H1 (cell line): ENCODE measurements at regions not wholly inside any gene's neighbourhood (a gene's known extent, or its start where the extent isn't known, plus 50 kb on each side); places are given as distances from the start of the nearest gene placed in this dataset.

Experiments
- CTCF ChIA-PET: fragments of 300-600 bp; sonication (Branson Sonifier 250); formaldehyde crosslinking; loops from one replicate; lab custom pipeline; 2021; ENCODE audit not compliant: partially characterized antibody; lab: Charles Lee
- POLR2A ChIA-PET: fragments of 300-600 bp; sonication (Branson Sonifier 250); formaldehyde crosslinking; loops from one replicate; lab custom pipeline; 2021; ENCODE audit warnings: inconsistent platforms; ENCODE audit not compliant: partially characterized antibody; lab: Charles Lee
- DNase-seq, 2 experiments: peaks; one replicate each; pipeline versions ENCODE4 v3.0.0 to v3.0.0-alpha.2; 2010 to 2022; ENCODE audit warnings: low spot score in 2 of 2, low read depth in 1 of 2, mixed read lengths in 1 of 2
- FAIRE-seq: peaks from 2 replicates; lab custom pipeline; 2011; peaks lifted over from hg19 to GRCh38; lab: Jason Lieb, UNC
- H2AFZ ChIP-seq: 2 replicates; pipeline ENCODE4 v1.8.1; 2012; ENCODE audit warnings: low read length, inconsistent platforms
- H2AK5ac ChIP-seq: 2 replicates; pipeline ENCODE4 v1.6.1; 2013; ENCODE audit warnings: low read depth, low read length
- H2BK120ac ChIP-seq: replicated peaks from 2 replicates; pipeline ENCODE3; 2013; ENCODE audit warnings: low read depth, low read length, inconsistent platforms
- H2BK12ac ChIP-seq: 2 replicates; pipeline ENCODE4 v1.6.1; 2013; ENCODE audit warnings: low read depth, low read length
- H2BK15ac ChIP-seq: 2 replicates; pipeline ENCODE4 v1.6.1; 2013; ENCODE audit warnings: low read length
- H2BK20ac ChIP-seq: 2 replicates; pipeline ENCODE4 v1.6.1; 2013; ENCODE audit warnings: low read length
- H2BK5ac ChIP-seq: 2 replicates; pipeline ENCODE4 v1.6.1; 2013; ENCODE audit warnings: low read depth, low read length
- H3K14ac ChIP-seq: 2 replicates; pipeline ENCODE4 v1.6.1; 2013; ENCODE audit warnings: inconsistent platforms; ENCODE audit not compliant: insufficient read length
- H3K18ac ChIP-seq: 2 replicates; pipeline ENCODE4 v1.6.1; 2013; ENCODE audit warnings: low read length; ENCODE audit errors: extremely low read depth
- H3K23ac ChIP-seq: 2 replicates; pipeline ENCODE4 v1.6.1; 2013; ENCODE audit warnings: inconsistent platforms; ENCODE audit not compliant: insufficient read length
- H3K23me2 ChIP-seq: 2 replicates; pipeline ENCODE4 v1.6.1; 2013; ENCODE audit warnings: low read depth, low read length
- H3K27ac ChIP-seq: 2 replicates; pipeline ENCODE4 v1.6.1; 2011; ENCODE audit warnings: low read depth, low read length, inconsistent platforms
- H3K27me3 ChIP-seq, 4 experiments: replicated peaks in 1 of 4; 1 replicate in 1 of 4; 2 replicates in 3 of 4; pipeline versions ENCODE4 v1.6.1 to v1.8.1; 2011 to 2013; ENCODE audit warnings: low read length in 3 of 4, mild to moderate bottlenecking in 3 of 4, inconsistent platforms in 2 of 4, mixed read lengths in 2 of 4, moderate library complexity in 1 of 4; ENCODE audit not compliant: control insufficient read depth in 3 of 4, insufficient read depth in 3 of 4; ENCODE audit errors: extremely low read depth in 1 of 4
- H3K36me3 ChIP-seq, 4 experiments: 2 replicates each; pipeline versions ENCODE4 v1.6.1 to v1.8.1; 2011 to 2013; ENCODE audit warnings: mild to moderate bottlenecking in 4 of 4, low read length in 3 of 4, moderate library complexity in 2 of 4, control low read depth in 1 of 4, inconsistent platforms in 1 of 4; ENCODE audit not compliant: insufficient read depth in 4 of 4, control insufficient read depth in 2 of 4
- H3K4ac ChIP-seq: replicated peaks from 2 replicates; pipeline ENCODE3; 2013; ENCODE audit warnings: low read length, low read depth, mixed read lengths, inconsistent platforms; ENCODE audit not compliant: insufficient read length
- H3K4me1 ChIP-seq, 4 experiments: replicated peaks in 1 of 4; 1 replicate in 1 of 4; 2 replicates in 3 of 4; pipeline versions ENCODE4 v1.6.1 to v1.8.1; 2011 to 2013; ENCODE audit warnings: low read length in 3 of 4, inconsistent platforms in 2 of 4, mixed read lengths in 1 of 4; ENCODE audit not compliant: insufficient read depth in 4 of 4, control insufficient read depth in 3 of 4
- H3K4me2 ChIP-seq, 2 experiments: 2 replicates each; pipeline versions ENCODE4 v1.6.1 to v1.8.1; 2011 to 2013; ENCODE audit warnings: low read depth in 2 of 2, low read length in 2 of 2, control low read depth in 1 of 2, inconsistent platforms in 1 of 2, mild to moderate bottlenecking in 1 of 2; ENCODE audit not compliant: insufficient read depth in 1 of 2
- H3K4me3 ChIP-seq, 4 experiments: fragments of 200-600, 300-600 bp in 1 of 4; sonication (generic), shearing (Covaris generic), sonication (Bioruptor Twin) in 1 of 4; 2 replicates each; pipeline versions ENCODE4 v1.5.1 to v1.8.1; 2011 to 2016; ENCODE audit warnings: low read length in 4 of 4, low read depth in 3 of 4, control low read depth in 2 of 4, inconsistent platforms in 2 of 4, mild to moderate bottlenecking in 2 of 4, mixed read lengths in 1 of 4, moderate library complexity in 1 of 4; ENCODE audit not compliant: insufficient read depth in 2 of 4; ENCODE audit errors: extremely low read depth in 1 of 4
- H3K56ac ChIP-seq: replicated peaks from 2 replicates; pipeline ENCODE3; 2013; ENCODE audit warnings: low read depth, mild to moderate bottlenecking, mixed read lengths, low read length, inconsistent platforms; ENCODE audit not compliant: insufficient read length
- H3K79me1 ChIP-seq: 2 replicates; pipeline ENCODE4 v1.6.1; 2013; ENCODE audit warnings: low read depth, low read length, control low read depth
- H3K79me2 ChIP-seq, 2 experiments: 2 replicates each; pipeline versions ENCODE4 v1.6.1 to v1.8.1; 2012 to 2013; ENCODE audit warnings: low read length in 2 of 2, mild to moderate bottlenecking in 2 of 2, inconsistent platforms in 1 of 2; ENCODE audit not compliant: insufficient read depth in 2 of 2, control insufficient read depth in 1 of 2
- H3K9ac ChIP-seq, 4 experiments: replicated peaks in 1 of 4; 1 replicate in 1 of 4; 2 replicates in 3 of 4; pipeline versions ENCODE4 v1.6.1 to v1.8.1; 2011 to 2013; ENCODE audit warnings: low read depth in 3 of 4, low read length in 3 of 4, control low read depth in 2 of 4, mild to moderate bottlenecking in 2 of 4, moderate library complexity in 2 of 4, inconsistent platforms in 1 of 4; ENCODE audit errors: extremely low read depth in 1 of 4
- H3K9me3 ChIP-seq, 2 experiments: 2 replicates each; pipeline versions ENCODE4 v1.6.1 to v1.8.1; 2012 to 2013; ENCODE audit warnings: mild to moderate bottlenecking in 2 of 2, moderate library complexity in 2 of 2, control low read depth in 1 of 2, inconsistent platforms in 1 of 2, low read depth in 1 of 2, low read length in 1 of 2, mixed read lengths in 1 of 2; ENCODE audit not compliant: insufficient read depth in 2 of 2
- H4K20me1 ChIP-seq, 2 experiments: replicated peaks in 1 of 2; 2 replicates each; pipeline versions ENCODE3 to v1.8.1; 2011 to 2013; ENCODE audit warnings: inconsistent platforms in 2 of 2, low read length in 2 of 2, mild to moderate bottlenecking in 1 of 2; ENCODE audit not compliant: insufficient read depth in 2 of 2, control insufficient read depth in 1 of 2
- H4K5ac ChIP-seq: 2 replicates; pipeline ENCODE4 v1.6.1; 2013; ENCODE audit warnings: low read length, low read depth, mixed read lengths, inconsistent platforms; ENCODE audit not compliant: insufficient read length
- H4K8ac ChIP-seq: 2 replicates; pipeline ENCODE4 v1.8.0; 2013; ENCODE audit warnings: mild to moderate bottlenecking, moderate library complexity, low read length, inconsistent platforms; ENCODE audit not compliant: insufficient read depth; ENCODE audit errors: extremely low read depth
- H4K91ac ChIP-seq: replicated peaks from 2 replicates; pipeline ENCODE3; 2013; ENCODE audit warnings: low read length, mixed read lengths, inconsistent platforms; ENCODE audit not compliant: insufficient read length
- CTBP2 ChIP-seq: IDR thresholded peaks from 2 replicates; pipeline ENCODE4 v1.7.0; 2011; ENCODE audit warnings: borderline replicate concordance, mild to moderate bottlenecking, moderate library complexity, mixed read lengths, low read length; ENCODE audit not compliant: insufficient read depth, insufficient read length
- FOSL1 ChIP-seq: IDR thresholded peaks from 2 replicates; pipeline ENCODE4 v1.6.1; 2011; ENCODE audit warnings: mild to moderate bottlenecking, low read depth, low read length, moderate library complexity; ENCODE audit not compliant: insufficient read depth
- HDAC6 ChIP-seq: IDR thresholded peaks from one replicate; pipeline ENCODE4 v1.7.1; 2012; ENCODE audit warnings: low read depth, mild to moderate bottlenecking, inconsistent platforms, low read length, moderate library complexity
- KDM5A ChIP-seq: fragments of 200-600 bp; IDR thresholded peaks from 2 replicates; pipeline ENCODE4 v1.7.1; 2012; ENCODE audit warnings: mild to moderate bottlenecking, low read length, inconsistent platforms, mixed read lengths
- MAX ChIP-seq: IDR thresholded peaks from 2 replicates; pipeline ENCODE4 v1.6.1; 2012; ENCODE audit warnings: inconsistent platforms
- NRF1 ChIP-seq: IDR thresholded peaks from 2 replicates; pipeline ENCODE4 v1.6.1; 2011; ENCODE audit warnings: mild to moderate bottlenecking, low read depth, low read length, improper control_type of control experiment
- POLR2A ChIP-seq, 2 experiments: IDR thresholded peaks; 1 replicate in 1 of 2; 2 replicates in 1 of 2; pipeline ENCODE4 v1.6.1; 2011; ENCODE audit warnings: low read depth in 2 of 2, low read length in 2 of 2, mild to moderate bottlenecking in 2 of 2; ENCODE audit errors: control extremely low read depth in 1 of 2
- RBBP5 ChIP-seq: IDR thresholded peaks from 2 replicates; pipeline ENCODE4 v1.7.1; 2012; ENCODE audit warnings: low read depth, mild to moderate bottlenecking, inconsistent platforms, low read length, moderate library complexity, borderline replicate concordance
- RXRA ChIP-seq: IDR thresholded peaks from 2 replicates; pipeline ENCODE4 v1.6.1; 2011; ENCODE audit warnings: low read depth, mild to moderate bottlenecking, low read length, moderate library complexity; ENCODE audit not compliant: insufficient read depth
- SAP30 ChIP-seq: fragments of 300-600 bp; sonication (generic); IDR thresholded peaks from 2 replicates; pipeline ENCODE4 v1.7.1; 2012; ENCODE audit warnings: low read length, moderate library complexity, mild to moderate bottlenecking, inconsistent platforms; ENCODE audit not compliant: insufficient read depth, insufficient replicate concordance
- SUZ12 ChIP-seq: fragments of 200-600 bp; sonication (generic); IDR thresholded peaks from 2 replicates; pipeline ENCODE4 v1.6.1; 2012; ENCODE audit warnings: mild to moderate bottlenecking, inconsistent platforms, low read length, moderate library complexity, mixed read lengths
- TBP ChIP-seq: IDR thresholded peaks from 2 replicates; pipeline ENCODE4 v1.6.1; 2011; ENCODE audit warnings: low read depth, low read length, improper control_type of control experiment
- WGBS, 2 experiments: shearing (Covaris generic) in 1 of 2; methylation state at CpG; one replicate each; pipeline versions ENCODE4 v1.1.6 to v1.1.7; 2013 to 2015; ENCODE audit warnings: low lambda C conversion rate in 2 of 2, mixed read lengths in 2 of 2, inconsistent platforms in 1 of 2, low coverage in 1 of 2, missing lambda C conversion rate in 1 of 2; ENCODE audit not compliant: insufficient replicate concordance in 2 of 2, insufficient coverage in 1 of 2, insufficient read length in 1 of 2; ENCODE audit errors: extremely low coverage in 1 of 2, missing lambda C conversion rate in 1 of 2; 5-methylcytosine and 5-hydroxymethylcytosine counted together

GRCh38 chr1:177737456-177737855, 232.4 kb downstream of the SEC16B start:
- Histone ChIP-seq H3K79me1 (no peaks in the 10 kb centered on the region), H2BK120ac (no peak overlapping the region), H2AFZ (no peak overlapping the region), H3K4me1 (no peaks in the 10 kb centered on the region), H3K4me2 (no peak overlapping the region), H3K14ac (no peak overlapping the region), H4K91ac (no peak overlapping the region), H3K79me2 (no peaks in the 10 kb centered on the region), H3K36me3 (no peaks in the 10 kb centered on the region), H3K9ac (no peak overlapping the region), H4K5ac (no peak overlapping the region), H3K4ac (no peak overlapping the region), H2BK5ac (no peak overlapping the region), H2AK5ac (no peak overlapping the region), H3K9me3 (no peaks in the 10 kb centered on the region), H2BK12ac (no peak overlapping the region), H3K56ac (no peak overlapping the region), H3K27me3 (no peaks in the 10 kb centered on the region; a peak in 1 of 7 replicates), H4K20me1 (no peaks in the 10 kb centered on the region), H2BK20ac (no peak overlapping the region), H3K18ac (no peak overlapping the region), H3K23ac (no peak overlapping the region), H3K27ac (no peak overlapping the region), H3K23me2 (no peaks in the 10 kb centered on the region), H3K4me3 (no peak overlapping the region), H2BK15ac (no peak overlapping the region), H4K8ac (no peak overlapping the region)
- 95% methylated on average over 2 of the region's 2 CpGs; no CpG with 5 or more reads in 1 of the 2 experiments for WGBS, 2 experiments
- FAIRE-seq, result no peak
- CTCF ChIA-PET, result interaction anchor here (0.7 kb wide), 1 partner anchor 20 kb away, joined by 3 read pairs; no protein-coding TSS in a partner anchor
- POLR2A ChIA-PET, result no interaction called here
- no peak for DNase-seq
- no peak for TF ChIP-seq CTBP2
- no peak for TF ChIP-seq TBP
- TF ChIP-seq FOSL1, result no peak
- TF ChIP-seq POLR2A (IDR thresholded peaks at IDR 0.05; ENCODE audit: control extremely low read depth in 1 of 2, low read depth in 2 of 2, low read length in 2 of 2), result no peak
- no peak for TF ChIP-seq KDM5A
- TF ChIP-seq SUZ12, result no peak
- no peak for TF ChIP-seq RBBP5
- TF ChIP-seq RXRA, result no peak
- no peak for TF ChIP-seq SAP30
- no peak for TF ChIP-seq HDAC6
- TF ChIP-seq NRF1, result no peak
- TF ChIP-seq MAX, result no peak
